H1 (cell line): ENCODE measurements at regions not wholly inside any gene's neighbourhood (a gene's known extent, or its start where the extent isn't known, plus 50 kb on each side); places are given as distances from the start of the nearest gene placed in this dataset.

Experiments
- CTCF ChIA-PET: fragments of 300-600 bp; sonication (Branson Sonifier 250); formaldehyde crosslinking; loops from one replicate; lab custom pipeline; 2021; ENCODE audit not compliant: partially characterized antibody; lab: Charles Lee
- POLR2A ChIA-PET: fragments of 300-600 bp; sonication (Branson Sonifier 250); formaldehyde crosslinking; loops from one replicate; lab custom pipeline; 2021; ENCODE audit warnings: inconsistent platforms; ENCODE audit not compliant: partially characterized antibody; lab: Charles Lee
- DNase-seq, 2 experiments: peaks; one replicate each; pipeline versions ENCODE4 v3.0.0 to v3.0.0-alpha.2; 2010 to 2022; ENCODE audit warnings: low spot score in 2 of 2, low read depth in 1 of 2, mixed read lengths in 1 of 2
- FAIRE-seq: peaks from 2 replicates; lab custom pipeline; 2011; peaks lifted over from hg19 to GRCh38; lab: Jason Lieb, UNC
- H2AFZ ChIP-seq: 2 replicates; pipeline ENCODE4 v1.8.1; 2012; ENCODE audit warnings: low read length, inconsistent platforms
- H2AK5ac ChIP-seq: 2 replicates; pipeline ENCODE4 v1.6.1; 2013; ENCODE audit warnings: low read depth, low read length
- H2BK120ac ChIP-seq: replicated peaks from 2 replicates; pipeline ENCODE3; 2013; ENCODE audit warnings: low read depth, low read length, inconsistent platforms
- H2BK12ac ChIP-seq: 2 replicates; pipeline ENCODE4 v1.6.1; 2013; ENCODE audit warnings: low read depth, low read length
- H2BK15ac ChIP-seq: 2 replicates; pipeline ENCODE4 v1.6.1; 2013; ENCODE audit warnings: low read length
- H2BK20ac ChIP-seq: 2 replicates; pipeline ENCODE4 v1.6.1; 2013; ENCODE audit warnings: low read length
- H2BK5ac ChIP-seq: 2 replicates; pipeline ENCODE4 v1.6.1; 2013; ENCODE audit warnings: low read depth, low read length
- H3K14ac ChIP-seq: 2 replicates; pipeline ENCODE4 v1.6.1; 2013; ENCODE audit warnings: inconsistent platforms; ENCODE audit not compliant: insufficient read length
- H3K18ac ChIP-seq: 2 replicates; pipeline ENCODE4 v1.6.1; 2013; ENCODE audit warnings: low read length; ENCODE audit errors: extremely low read depth
- H3K23ac ChIP-seq: 2 replicates; pipeline ENCODE4 v1.6.1; 2013; ENCODE audit warnings: inconsistent platforms; ENCODE audit not compliant: insufficient read length
- H3K23me2 ChIP-seq: 2 replicates; pipeline ENCODE4 v1.6.1; 2013; ENCODE audit warnings: low read depth, low read length
- H3K27ac ChIP-seq: 2 replicates; pipeline ENCODE4 v1.6.1; 2011; ENCODE audit warnings: low read depth, low read length, inconsistent platforms
- H3K27me3 ChIP-seq, 4 experiments: replicated peaks in 1 of 4; 1 replicate in 1 of 4; 2 replicates in 3 of 4; pipeline versions ENCODE4 v1.6.1 to v1.8.1; 2011 to 2013; ENCODE audit warnings: low read length in 3 of 4, mild to moderate bottlenecking in 3 of 4, inconsistent platforms in 2 of 4, mixed read lengths in 2 of 4, moderate library complexity in 1 of 4; ENCODE audit not compliant: control insufficient read depth in 3 of 4, insufficient read depth in 3 of 4; ENCODE audit errors: extremely low read depth in 1 of 4
- H3K36me3 ChIP-seq, 4 experiments: 2 replicates each; pipeline versions ENCODE4 v1.6.1 to v1.8.1; 2011 to 2013; ENCODE audit warnings: mild to moderate bottlenecking in 4 of 4, low read length in 3 of 4, moderate library complexity in 2 of 4, control low read depth in 1 of 4, inconsistent platforms in 1 of 4; ENCODE audit not compliant: insufficient read depth in 4 of 4, control insufficient read depth in 2 of 4
- H3K4ac ChIP-seq: replicated peaks from 2 replicates; pipeline ENCODE3; 2013; ENCODE audit warnings: low read length, low read depth, mixed read lengths, inconsistent platforms; ENCODE audit not compliant: insufficient read length
- H3K4me1 ChIP-seq, 4 experiments: replicated peaks in 1 of 4; 1 replicate in 1 of 4; 2 replicates in 3 of 4; pipeline versions ENCODE4 v1.6.1 to v1.8.1; 2011 to 2013; ENCODE audit warnings: low read length in 3 of 4, inconsistent platforms in 2 of 4, mixed read lengths in 1 of 4; ENCODE audit not compliant: insufficient read depth in 4 of 4, control insufficient read depth in 3 of 4
- H3K4me2 ChIP-seq, 2 experiments: 2 replicates each; pipeline versions ENCODE4 v1.6.1 to v1.8.1; 2011 to 2013; ENCODE audit warnings: low read depth in 2 of 2, low read length in 2 of 2, control low read depth in 1 of 2, inconsistent platforms in 1 of 2, mild to moderate bottlenecking in 1 of 2; ENCODE audit not compliant: insufficient read depth in 1 of 2
- H3K4me3 ChIP-seq, 4 experiments: fragments of 200-600, 300-600 bp in 1 of 4; sonication (generic), shearing (Covaris generic), sonication (Bioruptor Twin) in 1 of 4; 2 replicates each; pipeline versions ENCODE4 v1.5.1 to v1.8.1; 2011 to 2016; ENCODE audit warnings: low read length in 4 of 4, low read depth in 3 of 4, control low read depth in 2 of 4, inconsistent platforms in 2 of 4, mild to moderate bottlenecking in 2 of 4, mixed read lengths in 1 of 4, moderate library complexity in 1 of 4; ENCODE audit not compliant: insufficient read depth in 2 of 4; ENCODE audit errors: extremely low read depth in 1 of 4
- H3K56ac ChIP-seq: replicated peaks from 2 replicates; pipeline ENCODE3; 2013; ENCODE audit warnings: low read depth, mild to moderate bottlenecking, mixed read lengths, low read length, inconsistent platforms; ENCODE audit not compliant: insufficient read length
- H3K79me1 ChIP-seq: 2 replicates; pipeline ENCODE4 v1.6.1; 2013; ENCODE audit warnings: low read depth, low read length, control low read depth
- H3K79me2 ChIP-seq, 2 experiments: 2 replicates each; pipeline versions ENCODE4 v1.6.1 to v1.8.1; 2012 to 2013; ENCODE audit warnings: low read length in 2 of 2, mild to moderate bottlenecking in 2 of 2, inconsistent platforms in 1 of 2; ENCODE audit not compliant: insufficient read depth in 2 of 2, control insufficient read depth in 1 of 2
- H3K9ac ChIP-seq, 4 experiments: replicated peaks in 1 of 4; 1 replicate in 1 of 4; 2 replicates in 3 of 4; pipeline versions ENCODE4 v1.6.1 to v1.8.1; 2011 to 2013; ENCODE audit warnings: low read depth in 3 of 4, low read length in 3 of 4, control low read depth in 2 of 4, mild to moderate bottlenecking in 2 of 4, moderate library complexity in 2 of 4, inconsistent platforms in 1 of 4; ENCODE audit errors: extremely low read depth in 1 of 4
- H3K9me3 ChIP-seq, 2 experiments: 2 replicates each; pipeline versions ENCODE4 v1.6.1 to v1.8.1; 2012 to 2013; ENCODE audit warnings: mild to moderate bottlenecking in 2 of 2, moderate library complexity in 2 of 2, control low read depth in 1 of 2, inconsistent platforms in 1 of 2, low read depth in 1 of 2, low read length in 1 of 2, mixed read lengths in 1 of 2; ENCODE audit not compliant: insufficient read depth in 2 of 2
- H4K20me1 ChIP-seq, 2 experiments: replicated peaks in 1 of 2; 2 replicates each; pipeline versions ENCODE3 to v1.8.1; 2011 to 2013; ENCODE audit warnings: inconsistent platforms in 2 of 2, low read length in 2 of 2, mild to moderate bottlenecking in 1 of 2; ENCODE audit not compliant: insufficient read depth in 2 of 2, control insufficient read depth in 1 of 2
- H4K5ac ChIP-seq: 2 replicates; pipeline ENCODE4 v1.6.1; 2013; ENCODE audit warnings: low read length, low read depth, mixed read lengths, inconsistent platforms; ENCODE audit not compliant: insufficient read length
- H4K8ac ChIP-seq: 2 replicates; pipeline ENCODE4 v1.8.0; 2013; ENCODE audit warnings: mild to moderate bottlenecking, moderate library complexity, low read length, inconsistent platforms; ENCODE audit not compliant: insufficient read depth; ENCODE audit errors: extremely low read depth
- H4K91ac ChIP-seq: replicated peaks from 2 replicates; pipeline ENCODE3; 2013; ENCODE audit warnings: low read length, mixed read lengths, inconsistent platforms; ENCODE audit not compliant: insufficient read length
- E2F6 ChIP-seq: IDR thresholded peaks from 2 replicates; pipeline ENCODE4 v1.6.1; 2012; ENCODE audit warnings: inconsistent platforms
- EP300 ChIP-seq, 2 experiments: IDR thresholded peaks; 1 replicate in 1 of 2; 2 replicates in 1 of 2; pipeline ENCODE4 v1.6.1; 2011 to 2012; ENCODE audit warnings: low read depth in 2 of 2, low read length in 2 of 2, mild to moderate bottlenecking in 2 of 2, borderline replicate concordance in 1 of 2, inconsistent platforms in 1 of 2, moderate library complexity in 1 of 2
- GABPA ChIP-seq: IDR thresholded peaks from 2 replicates; pipeline ENCODE4 v1.6.1; 2011; ENCODE audit warnings: mild to moderate bottlenecking, low read length, moderate library complexity, borderline replicate concordance; ENCODE audit not compliant: insufficient read depth
- MAFK ChIP-seq: IDR thresholded peaks from 2 replicates; pipeline ENCODE4 v1.6.1; 2012; ENCODE audit warnings: low read depth, mild to moderate bottlenecking, improper control_type of control experiment, low read length
- RAD21 ChIP-seq, 2 experiments: IDR thresholded peaks in 1 of 2; conservative IDR thresholded peaks in 1 of 2; 2 replicates each; pipeline ENCODE4 v1.6.1; 2011; ENCODE audit warnings: low read depth in 2 of 2, low read length in 2 of 2, improper control_type of control experiment in 1 of 2, inconsistent platforms in 1 of 2, mild to moderate bottlenecking in 1 of 2, moderate library complexity in 1 of 2
- WGBS, 2 experiments: shearing (Covaris generic) in 1 of 2; methylation state at CpG; one replicate each; pipeline versions ENCODE4 v1.1.6 to v1.1.7; 2013 to 2015; ENCODE audit warnings: low lambda C conversion rate in 2 of 2, mixed read lengths in 2 of 2, inconsistent platforms in 1 of 2, low coverage in 1 of 2, missing lambda C conversion rate in 1 of 2; ENCODE audit not compliant: insufficient replicate concordance in 2 of 2, insufficient coverage in 1 of 2, insufficient read length in 1 of 2; ENCODE audit errors: extremely low coverage in 1 of 2, missing lambda C conversion rate in 1 of 2; 5-methylcytosine and 5-hydroxymethylcytosine counted together
- TF ChIP-seq, protein P1 (sequence below): IDR thresholded peaks from 2 replicates; pipeline ENCODE4 v1.6.1; 2011; ENCODE audit warnings: low read depth, mild to moderate bottlenecking, low read length; ENCODE audit not compliant: insufficient read depth

DNA sequence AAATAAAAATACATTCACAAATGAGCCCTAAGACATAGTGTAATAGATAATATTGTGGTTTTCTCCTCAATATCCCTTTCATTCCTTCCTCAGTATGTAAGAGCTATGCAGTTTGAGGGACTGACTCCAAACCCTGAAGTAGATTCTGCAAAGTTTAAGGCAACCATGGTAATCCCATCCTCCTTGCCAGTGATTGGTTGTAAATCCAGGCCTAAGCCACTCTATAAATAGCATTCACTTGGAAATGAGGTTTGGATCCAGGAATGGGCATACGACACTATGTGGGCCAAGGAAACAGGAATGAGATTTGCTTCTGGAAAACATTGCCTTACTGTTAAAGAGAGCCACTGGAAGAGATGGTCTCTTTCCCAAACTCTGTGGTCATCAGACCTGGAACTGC lies 468.7 kb upstream of the SOX5 start:
- H3K27ac ChIP-seq = no peak overlapping the region
- DNase-seq (no peak), FAIRE-seq (no peak)
- no peak overlapping the region for H3K14ac ChIP-seq
- TF ChIP-seq, protein P1, sequence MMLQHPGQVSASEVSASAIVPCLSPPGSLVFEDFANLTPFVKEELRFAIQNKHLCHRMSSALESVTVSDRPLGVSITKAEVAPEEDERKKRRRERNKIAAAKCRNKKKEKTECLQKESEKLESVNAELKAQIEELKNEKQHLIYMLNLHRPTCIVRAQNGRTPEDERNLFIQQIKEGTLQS = no peak
- TF ChIP-seq EP300 (IDR thresholded peaks at IDR 0.05; ENCODE audit: borderline replicate concordance in 1 of 2, low read depth in 2 of 2, low read length in 2 of 2) (no peak), MAFK (no peak), RAD21 (IDR thresholded peaks at IDR 0.05 in 1 of 2, conservative IDR thresholded peaks at IDR 0.05 in 1 of 2; ENCODE audit: low read depth in 2 of 2, low read length in 2 of 2) (no peak), GABPA (no peak), E2F6 (no peak)
- H3K79me2 ChIP-seq = no peaks in the 10 kb centered on the region
- ChIA-PET CTCF (interaction anchor here (0.7 kb wide), 1 partner anchor 623 kb away, joined by 3 read pairs; no protein-coding TSS in a partner anchor), POLR2A (no interaction called here)
- 91% methylated on average over 1 of the region's 1 CpG; no CpG with 5 or more reads in 1 of the 2 experiments for WGBS, 2 experiments
- no peak overlapping the region for H3K56ac ChIP-seq
- H4K91ac ChIP-seq = no peak overlapping the region
- H2AFZ ChIP-seq = no peak overlapping the region
- H3K18ac ChIP-seq = no peak overlapping the region
- H3K4me2 ChIP-seq = no peak overlapping the region
- H3K9ac ChIP-seq = no peak overlapping the region
- H2BK5ac ChIP-seq = no peak overlapping the region
- no peaks in the 10 kb centered on the region for H3K23me2 ChIP-seq
- no peak overlapping the region for H2BK20ac ChIP-seq
- H3K79me1 ChIP-seq = no peaks in the 10 kb centered on the region
- H2BK120ac ChIP-seq = no peak overlapping the region
- H3K23ac ChIP-seq = no peak overlapping the region
- H3K27me3 ChIP-seq = no peaks in the 10 kb centered on the region
- peaks cover 0 to 4% (median 0%) of the 10 kb centered on the region in 4 experiments; a peak in 3 of 7 replicates for H3K4me1 ChIP-seq
- no peaks in the 10 kb centered on the region; a peak in 1 of 8 replicates for H3K36me3 ChIP-seq
- no peaks in the 10 kb centered on the region for H4K20me1 ChIP-seq
- no peak overlapping the region for H4K8ac ChIP-seq
- no peaks in the 10 kb centered on the region for H3K9me3 ChIP-seq
- no peak overlapping the region for H2AK5ac ChIP-seq
- H3K4ac ChIP-seq = no peak overlapping the region
- H2BK15ac ChIP-seq = no peak overlapping the region
- no peak overlapping the region for H3K4me3 ChIP-seq
- no peak overlapping the region for H2BK12ac ChIP-seq
- no peak overlapping the region for H4K5ac ChIP-seq
